ENCODE measurements at regions not wholly inside any gene's neighbourhood (a gene's known extent, or its start where the extent isn't known, plus 50 kb on each side); places are given as distances from the start of the nearest gene placed in this dataset.

DNA sequence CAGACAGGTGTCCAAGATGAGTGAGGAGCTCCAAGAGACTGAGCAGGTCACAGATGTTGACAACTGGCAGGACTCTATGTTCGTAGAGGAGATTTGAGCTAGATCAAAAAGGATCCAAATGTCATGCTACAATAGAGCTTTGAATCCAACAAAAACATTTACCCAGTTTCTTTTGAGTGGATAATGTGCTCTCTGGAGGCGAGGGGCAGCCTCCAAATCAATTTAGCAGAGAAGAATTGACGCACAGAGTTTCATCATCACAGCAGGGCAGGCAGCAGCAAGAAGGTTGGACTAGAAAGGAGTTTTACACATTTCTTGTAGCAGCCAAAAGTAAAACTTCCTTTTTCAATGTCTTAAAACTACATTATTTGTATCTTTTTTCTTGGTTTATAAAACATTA lies 653.0 kb downstream of the RNF144A start:
- no peak for TF ChIP-seq FOXP2 (optimal IDR thresholded peaks at IDR 0.05; ENCODE audit: borderline replicate concordance, extremely low read depth, extremely low read length, insufficient read depth)
- no peak for TF ChIP-seq TAF1 (IDR thresholded peaks at IDR 0.05; ENCODE audit: borderline replicate concordance, insufficient read depth, low read length)

DNA sequence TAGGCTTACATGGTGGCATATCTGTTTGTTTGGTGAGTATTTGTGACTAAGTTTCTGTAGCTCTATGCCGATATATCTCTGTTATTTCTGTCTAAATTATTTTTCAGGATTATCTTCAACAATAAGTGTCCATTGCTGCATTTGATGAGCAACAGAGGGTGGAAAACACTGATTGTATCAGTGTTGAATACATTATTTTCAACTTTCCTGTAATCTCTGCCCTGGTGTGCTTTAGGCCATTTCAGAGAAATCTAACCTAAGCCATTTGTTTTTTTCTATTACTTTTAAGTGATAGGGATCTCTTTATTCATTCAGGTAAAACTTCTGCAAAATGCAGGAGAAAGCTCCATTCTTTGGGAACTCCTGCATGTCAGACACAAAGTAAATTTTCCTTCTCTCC lies 654.5 kb downstream of the RNF144A start:
- TF ChIP-seq SIN3A (IDR thresholded peaks at IDR 0.05; ENCODE audit: borderline replicate concordance, insufficient read depth, low read length) (no peak), TAF1 (IDR thresholded peaks at IDR 0.05; ENCODE audit: borderline replicate concordance, insufficient read depth, low read length) (no peak)

- TF ChIP-seq TAF1 (IDR thresholded peaks at IDR 0.05; ENCODE audit: borderline replicate concordance, insufficient read depth, low read length): no peak
- no peak for TF ChIP-seq SIN3A (IDR thresholded peaks at IDR 0.05; ENCODE audit: borderline replicate concordance, insufficient read depth, low read length)
- TF ChIP-seq, protein P1, sequence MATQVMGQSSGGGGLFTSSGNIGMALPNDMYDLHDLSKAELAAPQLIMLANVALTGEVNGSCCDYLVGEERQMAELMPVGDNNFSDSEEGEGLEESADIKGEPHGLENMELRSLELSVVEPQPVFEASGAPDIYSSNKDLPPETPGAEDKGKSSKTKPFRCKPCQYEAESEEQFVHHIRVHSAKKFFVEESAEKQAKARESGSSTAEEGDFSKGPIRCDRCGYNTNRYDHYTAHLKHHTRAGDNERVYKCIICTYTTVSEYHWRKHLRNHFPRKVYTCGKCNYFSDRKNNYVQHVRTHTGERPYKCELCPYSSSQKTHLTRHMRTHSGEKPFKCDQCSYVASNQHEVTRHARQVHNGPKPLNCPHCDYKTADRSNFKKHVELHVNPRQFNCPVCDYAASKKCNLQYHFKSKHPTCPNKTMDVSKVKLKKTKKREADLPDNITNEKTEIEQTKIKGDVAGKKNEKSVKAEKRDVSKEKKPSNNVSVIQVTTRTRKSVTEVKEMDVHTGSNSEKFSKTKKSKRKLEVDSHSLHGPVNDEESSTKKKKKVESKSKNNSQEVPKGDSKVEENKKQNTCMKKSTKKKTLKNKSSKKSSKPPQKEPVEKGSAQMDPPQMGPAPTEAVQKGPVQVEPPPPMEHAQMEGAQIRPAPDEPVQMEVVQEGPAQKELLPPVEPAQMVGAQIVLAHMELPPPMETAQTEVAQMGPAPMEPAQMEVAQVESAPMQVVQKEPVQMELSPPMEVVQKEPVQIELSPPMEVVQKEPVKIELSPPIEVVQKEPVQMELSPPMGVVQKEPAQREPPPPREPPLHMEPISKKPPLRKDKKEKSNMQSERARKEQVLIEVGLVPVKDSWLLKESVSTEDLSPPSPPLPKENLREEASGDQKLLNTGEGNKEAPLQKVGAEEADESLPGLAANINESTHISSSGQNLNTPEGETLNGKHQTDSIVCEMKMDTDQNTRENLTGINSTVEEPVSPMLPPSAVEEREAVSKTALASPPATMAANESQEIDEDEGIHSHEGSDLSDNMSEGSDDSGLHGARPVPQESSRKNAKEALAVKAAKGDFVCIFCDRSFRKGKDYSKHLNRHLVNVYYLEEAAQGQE (IDR thresholded peaks at IDR 0.05; ENCODE audit: insufficient read depth in 1 of 2, low read depth in 2 of 2, low read length in 2 of 2): no peak
- no peak for TF ChIP-seq POLR2AphosphoS5 (IDR thresholded peaks at IDR 0.05; ENCODE audit: low read depth, low read length)
- no peak for TF ChIP-seq FOXP2 (optimal IDR thresholded peaks at IDR 0.05; ENCODE audit: borderline replicate concordance, extremely low read depth, extremely low read length, insufficient read depth)
Measured at GRCh38 chr2:7572450-7572849, 655.2 kb downstream of the RNF144A start.

DNA sequence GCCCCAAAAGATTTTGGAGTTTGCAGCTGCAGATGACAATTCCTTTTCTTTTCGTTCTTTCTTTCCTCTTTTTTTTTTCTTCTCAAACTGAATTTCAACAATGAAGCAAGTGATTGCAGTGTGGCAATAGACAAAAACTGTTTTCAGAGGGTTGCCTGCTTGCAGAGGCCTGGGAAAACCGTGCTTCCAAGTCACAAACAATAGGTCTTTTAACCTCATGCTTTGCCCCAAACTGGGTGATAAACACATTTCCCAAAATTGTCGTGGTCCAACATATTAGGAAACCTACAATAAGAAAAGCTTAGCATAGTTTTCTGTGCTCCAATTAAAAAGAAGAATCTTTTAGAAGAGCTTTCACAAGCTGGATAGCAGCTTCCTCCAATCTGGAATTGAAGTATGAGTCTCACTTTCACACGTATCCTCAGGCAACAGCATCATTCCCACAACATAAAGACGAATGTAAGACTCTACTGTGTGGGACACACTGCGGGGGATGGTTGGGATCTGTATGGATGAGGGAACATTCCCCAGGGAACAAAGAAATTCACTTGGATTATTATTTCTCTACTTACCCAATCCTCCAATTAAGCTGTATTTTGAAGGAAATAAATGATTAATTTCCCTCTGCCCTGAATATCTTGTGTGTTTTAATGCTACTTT lies 656.1 kb downstream of the RNF144A start:
- TF ChIP-seq TAF1 (IDR thresholded peaks at IDR 0.05; ENCODE audit: borderline replicate concordance, insufficient read depth, low read length) (no peak), FOXP2 (optimal IDR thresholded peaks at IDR 0.05; ENCODE audit: borderline replicate concordance, extremely low read depth, extremely low read length, insufficient read depth) (no peak), SIN3A (IDR thresholded peaks at IDR 0.05; ENCODE audit: borderline replicate concordance, insufficient read depth, low read length) (no peak)
- TF ChIP-seq, protein P1 (IDR thresholded peaks at IDR 0.05; ENCODE audit: insufficient read depth in 1 of 2, low read depth in 2 of 2, low read length in 2 of 2): no peak

DNA sequence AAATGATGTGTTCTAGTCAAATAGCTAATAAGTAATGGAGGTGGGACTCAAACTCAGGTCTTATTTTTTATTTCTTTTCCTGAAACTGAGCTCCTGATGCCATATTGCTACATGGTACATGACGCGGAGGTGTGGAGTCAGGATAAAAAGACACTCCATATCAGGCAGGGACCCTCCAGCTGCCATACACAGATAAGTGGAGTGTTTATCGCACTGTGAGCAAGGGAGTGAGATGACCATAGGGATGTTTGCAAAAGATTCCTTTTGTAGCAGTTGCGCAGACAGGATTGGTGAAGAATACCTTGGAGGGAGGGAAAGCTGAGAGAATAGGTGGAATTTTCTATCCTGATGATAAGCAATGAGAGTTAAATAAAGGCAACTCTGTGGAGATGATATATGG lies 657.2 kb downstream of the RNF144A start:
- TF ChIP-seq SIN3A (IDR thresholded peaks at IDR 0.05; ENCODE audit: borderline replicate concordance, insufficient read depth, low read length): no peak

DNA sequence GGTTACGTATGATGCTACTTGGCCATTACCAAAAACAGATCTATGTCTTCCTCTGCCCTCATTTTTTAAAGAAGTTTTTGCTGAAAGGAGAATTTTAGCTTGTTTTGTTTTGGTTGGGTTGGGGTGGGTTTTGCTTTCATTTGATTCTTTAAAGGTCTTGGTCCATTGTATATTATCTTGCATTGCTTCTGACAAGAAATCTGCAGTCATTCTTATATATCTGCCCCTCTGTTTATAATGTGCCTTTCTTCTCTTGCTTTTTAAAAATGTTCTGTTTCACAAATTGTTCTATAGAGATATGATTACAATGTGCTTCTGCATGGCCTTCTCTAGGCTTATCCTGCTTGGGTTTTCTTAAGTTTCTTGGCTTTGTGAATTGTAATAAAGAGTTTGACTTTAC lies 660.6 kb downstream of the RNF144A start:
- TF ChIP-seq, protein P1 (IDR thresholded peaks at IDR 0.05; ENCODE audit: insufficient read depth in 1 of 2, low read depth in 2 of 2, low read length in 2 of 2): no peak
- TF ChIP-seq FOXP2 (optimal IDR thresholded peaks at IDR 0.05; ENCODE audit: borderline replicate concordance, extremely low read depth, extremely low read length, insufficient read depth) (no peak), TAF1 (IDR thresholded peaks at IDR 0.05; ENCODE audit: borderline replicate concordance, insufficient read depth, low read length) (no peak), SIN3A (IDR thresholded peaks at IDR 0.05; ENCODE audit: borderline replicate concordance, insufficient read depth, low read length) (no peak), POLR2AphosphoS5 (IDR thresholded peaks at IDR 0.05; ENCODE audit: low read depth, low read length) (no peak)

DNA sequence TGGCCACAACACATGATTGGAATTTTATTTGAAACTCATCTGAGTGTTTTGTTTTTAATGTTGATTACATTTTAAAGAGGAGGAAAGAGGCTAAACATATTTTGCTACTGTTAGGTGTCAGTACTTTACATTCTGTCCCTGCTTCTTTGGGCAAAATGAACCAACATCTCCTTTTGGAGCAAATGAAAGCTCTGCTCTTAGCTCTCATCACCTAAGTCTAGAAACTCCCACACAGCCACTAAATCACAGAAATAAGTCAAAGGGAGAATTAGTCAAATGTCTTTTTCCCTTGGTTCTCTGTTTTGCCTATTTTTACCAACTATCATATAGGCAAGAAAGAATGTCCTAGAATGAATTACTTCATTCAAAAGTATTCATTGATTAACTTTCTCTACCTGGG lies 666.8 kb downstream of the RNF144A start:
- TF ChIP-seq POLR2AphosphoS5 (IDR thresholded peaks at IDR 0.05; ENCODE audit: low read depth, low read length): no peak
